ENCODE measurements at regions not wholly inside any gene's neighbourhood (a gene's known extent, or its start where the extent isn't known, plus 50 kb on each side); places are given as distances from the start of the nearest gene placed in this dataset.
"Not testable (repeated sequence)": the region's sequence is repeated elsewhere in the genome, so short reads cannot be mapped to it uniquely, and the experiment has no call there.

DNA sequence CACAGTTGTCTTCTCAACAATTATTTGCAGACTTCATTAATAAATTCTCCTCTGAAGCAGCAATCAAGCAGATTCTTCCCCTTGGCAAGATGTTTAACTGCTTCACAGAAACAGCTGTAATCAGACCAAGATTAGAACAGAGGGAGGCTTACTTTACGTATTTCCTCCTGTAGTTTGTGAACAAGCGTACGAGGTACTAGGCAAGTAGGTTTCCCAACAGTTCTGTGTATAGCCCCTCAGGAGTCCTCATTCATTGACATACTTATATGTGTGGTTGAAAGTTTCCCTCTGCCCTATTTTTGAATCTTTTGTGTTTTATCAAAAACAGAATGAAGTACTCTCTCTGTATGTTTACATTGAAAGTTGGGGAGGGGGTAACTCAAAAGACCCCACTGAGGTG lies 128.0 kb downstream of the SPATA31D1 start:
- DNase-seq (ENCODE audit: low read depth), result no peak

DNA sequence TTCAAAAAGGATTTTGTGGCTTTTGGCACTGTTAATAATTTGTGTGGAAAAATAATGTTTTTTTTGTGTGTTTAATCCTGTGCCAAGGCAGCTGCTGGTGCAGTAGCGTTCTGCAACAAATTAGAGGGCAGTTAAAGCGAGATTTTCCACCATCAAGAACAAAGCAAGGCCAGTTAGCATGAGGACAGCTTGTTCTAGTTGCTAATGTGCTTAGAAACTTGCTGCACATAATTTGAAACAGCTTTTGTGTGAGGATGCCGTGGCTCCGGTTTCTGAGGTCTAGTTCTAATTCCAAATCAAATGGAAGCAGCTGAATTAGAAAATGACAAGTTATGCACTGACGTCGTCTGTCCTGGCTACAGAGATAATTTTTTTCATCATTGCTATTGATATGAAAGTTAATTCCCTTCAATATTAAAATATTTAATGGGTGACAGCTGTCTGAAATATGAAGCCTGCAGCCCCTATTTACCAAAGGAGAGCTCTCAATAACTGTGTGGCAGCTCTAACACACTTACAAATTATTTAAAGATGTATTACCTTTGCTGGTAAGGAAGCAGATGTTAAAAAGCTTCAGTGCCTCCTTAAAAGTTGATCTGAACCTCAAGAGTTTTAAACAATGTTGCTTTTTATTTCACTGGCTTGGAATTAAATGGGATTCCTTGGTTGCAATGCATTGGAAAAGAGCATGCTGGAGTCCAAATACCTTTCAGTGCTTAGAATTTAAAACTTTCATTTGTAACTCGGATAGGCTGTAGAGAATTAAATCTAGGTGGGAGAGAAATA lies 128.6 kb downstream of the SPATA31D1 start:
- DNase-seq (ENCODE audit: low read depth), result peak; percentile 46

DNA sequence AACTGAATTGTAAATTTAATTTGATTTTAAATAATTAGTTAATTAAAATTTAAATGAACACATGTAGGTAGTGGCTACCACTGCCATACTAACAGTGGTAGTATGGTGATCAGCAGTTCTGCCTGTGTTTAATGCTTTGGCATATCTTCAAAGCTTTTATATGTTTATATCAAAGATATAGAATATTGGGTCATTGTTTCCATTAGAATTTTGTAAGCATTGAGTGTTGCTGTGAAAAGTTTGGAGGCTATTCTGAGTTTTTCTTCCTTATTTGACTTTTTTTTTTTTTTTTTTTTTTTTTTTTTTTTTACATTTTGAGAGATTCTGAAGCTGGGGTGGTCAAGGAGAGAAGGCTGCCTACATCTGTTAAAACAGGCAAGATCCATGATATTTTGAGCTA lies 134.2 kb downstream of the SPATA31D1 start:
- no peak for DNase-seq (ENCODE audit: low read depth)

DNA sequence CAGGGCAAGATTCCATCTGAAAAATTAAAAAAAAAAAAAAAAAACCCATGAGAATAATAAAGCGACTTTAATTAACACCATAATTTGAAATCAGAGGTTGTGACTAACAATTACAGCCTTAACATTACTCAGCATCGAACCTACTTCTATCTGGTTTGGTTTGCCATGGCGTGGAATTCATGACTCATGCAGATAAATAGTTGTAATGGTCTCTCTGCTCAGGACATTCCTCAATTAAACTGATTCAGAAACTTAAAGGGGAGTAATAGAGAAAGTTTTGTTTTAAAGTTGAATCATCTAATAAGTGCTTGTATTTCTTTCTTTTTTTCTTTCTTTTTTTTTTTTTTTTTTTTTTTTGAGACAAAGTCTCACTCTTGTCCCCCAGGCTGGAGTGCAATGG lies 135.5 kb downstream of the SPATA31D1 start:
- DNase-seq (ENCODE audit: low read depth), result peak; percentile 94

GRCh38 chr9:82126256-82126655 lies 137.7 kb downstream of the SPATA31D1 start:
- DNase-seq (ENCODE audit: low read depth), result no peak

DNA sequence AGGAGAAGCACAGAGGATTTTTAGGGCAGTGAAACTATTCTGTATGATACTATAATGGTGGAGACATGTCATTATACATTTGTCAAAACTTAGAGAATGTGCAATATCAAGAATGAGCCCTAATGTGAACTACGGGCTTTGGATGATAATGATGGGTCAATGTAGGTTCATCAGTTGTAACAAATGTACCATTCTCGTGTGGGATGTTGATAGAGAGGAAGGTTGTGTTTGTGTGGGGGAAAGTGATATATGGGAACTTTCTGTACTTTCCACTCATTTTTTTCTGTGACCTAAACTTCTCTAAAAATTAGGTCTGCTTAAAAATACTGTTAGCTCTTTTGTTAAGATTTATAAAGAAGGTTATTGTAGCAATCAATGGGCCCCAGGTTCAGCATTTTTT lies 138.9 kb downstream of the SPATA31D1 start:
- DNase-seq (ENCODE audit: low read depth), result no peak

DNA sequence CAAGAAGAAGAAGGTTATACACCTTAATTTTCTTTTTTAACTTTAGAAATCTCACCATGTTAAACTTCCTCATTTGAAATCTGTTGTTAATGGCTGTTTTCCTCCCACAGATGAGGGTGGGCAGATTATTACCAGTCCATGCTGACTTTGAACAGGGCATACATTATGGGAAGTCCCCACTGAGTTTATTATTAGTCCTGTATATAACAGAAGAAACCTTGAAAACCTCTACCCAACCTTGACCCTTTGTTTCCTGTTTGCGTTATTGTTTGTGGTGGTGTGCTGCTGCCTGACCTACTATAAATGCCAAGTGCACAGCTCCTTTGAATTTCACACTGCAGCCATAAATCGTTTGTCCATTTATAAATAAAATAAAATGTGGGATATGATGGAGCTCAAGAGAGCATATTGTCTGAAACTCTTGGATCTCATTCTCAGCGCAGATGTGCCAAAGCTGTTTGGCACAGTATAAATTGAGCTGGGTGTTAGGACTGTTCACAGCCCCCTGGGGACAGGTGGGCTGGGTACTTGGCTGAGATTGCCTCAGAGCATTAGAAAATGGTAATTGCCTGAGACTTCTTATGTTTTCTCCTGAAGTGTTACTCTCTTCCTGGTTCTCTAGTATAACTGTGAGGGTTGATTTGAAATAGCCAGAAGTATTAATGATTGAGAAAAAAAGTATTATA lies 139.6 kb downstream of the SPATA31D1 start:
- no peak for DNase-seq (ENCODE audit: low read depth)

- DNase-seq (ENCODE audit: low read depth), result no peak
Observed at GRCh38 chr9:82129708-82130107, 141.1 kb downstream of the SPATA31D1 start.

- peak; percentile 90 for DNase-seq (ENCODE audit: low read depth)
Observed at GRCh38 chr9:82130331-82131042, 141.9 kb downstream of the SPATA31D1 start.

- no peak for DNase-seq (ENCODE audit: low read depth)
Observed at GRCh38 chr9:82131072-82131471, 142.5 kb downstream of the SPATA31D1 start.

GRCh38 chr9:82132024-82132423 lies 143.5 kb downstream of the SPATA31D1 start:
- DNase-seq (ENCODE audit: low read depth), result no peak

GRCh38 chr9:82134010-82134409 lies 145.4 kb downstream of the SPATA31D1 start:
- peak; percentile 31 for DNase-seq (ENCODE audit: low read depth)

DNA sequence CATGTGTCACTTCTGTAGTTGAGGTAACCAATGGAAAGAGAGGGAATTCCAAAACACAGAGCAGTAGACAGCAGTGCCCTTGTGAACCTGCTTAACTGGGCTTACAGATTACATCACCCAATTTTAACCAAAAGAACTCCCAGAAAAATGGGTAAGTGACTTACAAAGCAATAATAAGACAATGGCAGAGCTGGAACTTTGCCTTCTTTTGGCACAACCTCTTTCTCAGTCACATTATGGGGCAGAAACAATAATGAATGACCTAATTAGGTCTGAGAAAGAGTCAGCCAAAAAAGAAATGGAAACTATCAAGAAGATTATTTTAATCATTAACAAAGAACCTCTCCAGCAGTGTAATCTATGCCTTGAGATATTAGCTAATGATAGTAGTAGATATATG lies 146.5 kb downstream of the SPATA31D1 start:
- peak; percentile 51 for DNase-seq (ENCODE audit: low read depth)

DNA sequence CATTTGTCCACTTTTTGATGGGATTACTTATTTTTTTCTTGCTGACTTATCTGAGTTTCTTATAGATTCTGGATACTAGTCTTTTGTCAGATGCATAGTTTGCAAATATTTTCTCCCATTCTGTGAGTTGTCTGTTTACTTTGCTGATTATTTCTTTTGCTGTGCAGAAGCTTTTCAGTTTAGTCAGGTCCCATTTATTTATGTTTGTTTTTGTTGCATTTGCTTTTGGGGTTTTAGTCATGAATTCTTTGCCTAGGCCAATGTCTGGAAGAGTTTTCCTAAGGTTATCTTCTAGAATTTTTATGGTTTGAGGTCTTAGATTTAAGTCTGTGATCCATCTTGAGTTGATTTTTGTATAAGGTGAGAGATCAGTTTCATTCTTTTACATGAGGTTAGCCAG lies 149.5 kb downstream of the SPATA31D1 start:
- not testable (repeated sequence) for DNase-seq (ENCODE audit: low read depth)

DNA sequence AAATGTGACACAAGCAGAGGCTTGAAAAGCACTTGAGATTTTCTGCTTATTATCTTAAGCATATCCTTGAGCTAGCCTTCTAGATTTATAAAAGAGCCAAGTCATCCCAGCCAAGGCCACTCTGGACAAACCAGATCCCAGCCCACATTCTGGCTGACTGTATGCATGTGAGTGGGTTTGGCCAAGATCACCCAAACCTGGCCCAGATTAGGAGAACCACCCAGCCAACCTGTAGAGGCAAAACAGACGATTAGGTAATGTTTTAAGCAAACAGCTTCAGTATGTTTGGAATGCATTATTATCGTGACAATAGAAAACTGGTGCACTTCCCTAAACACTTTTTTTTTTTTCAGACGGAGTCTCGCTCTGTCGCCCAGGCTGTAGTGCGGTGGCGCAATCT lies 151.9 kb downstream of the SPATA31D1 start:
- DNase-seq (ENCODE audit: low read depth), result no peak

DNA sequence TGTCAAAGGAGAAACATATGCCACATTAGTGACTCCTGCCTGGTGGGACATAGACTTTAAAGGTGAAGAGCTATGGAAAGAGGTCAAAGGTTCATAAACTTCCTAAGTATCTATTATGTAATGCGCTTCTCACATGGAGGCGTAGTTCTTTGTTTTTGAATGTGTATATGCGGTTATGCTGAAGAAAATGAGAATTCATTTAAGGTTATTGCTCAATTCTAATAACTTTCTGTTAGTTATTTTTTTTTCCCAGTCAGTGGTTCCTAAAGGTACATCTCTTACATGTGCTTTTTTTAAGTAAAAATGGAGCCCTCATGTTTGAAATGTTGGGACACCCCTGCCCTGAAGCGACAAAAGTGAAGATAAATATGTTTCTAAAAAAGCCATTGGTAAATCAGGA lies 156.2 kb downstream of the SPATA31D1 start:
- DNase-seq (ENCODE audit: low read depth), result no peak

DNA sequence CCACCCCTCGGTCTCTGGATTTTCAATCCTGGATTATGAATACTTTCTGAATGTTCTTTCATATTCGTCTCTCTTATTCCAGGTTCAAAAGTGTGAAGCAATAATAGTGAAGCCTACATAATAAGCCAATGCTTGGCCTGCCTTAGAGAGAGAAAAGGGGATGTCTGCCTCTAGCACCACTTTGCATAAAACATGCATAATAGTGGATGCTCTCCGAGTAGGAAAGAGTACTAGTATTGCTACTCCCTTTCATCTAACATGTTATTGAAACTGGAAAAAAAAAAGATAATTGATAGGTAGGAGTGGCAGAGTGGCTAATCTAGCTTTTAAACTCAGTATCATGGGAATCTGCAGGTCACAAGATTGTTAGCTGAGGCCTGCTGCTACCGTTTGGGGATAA lies 158.1 kb downstream of the SPATA31D1 start:
- no peak for DNase-seq (ENCODE audit: low read depth)

DNA sequence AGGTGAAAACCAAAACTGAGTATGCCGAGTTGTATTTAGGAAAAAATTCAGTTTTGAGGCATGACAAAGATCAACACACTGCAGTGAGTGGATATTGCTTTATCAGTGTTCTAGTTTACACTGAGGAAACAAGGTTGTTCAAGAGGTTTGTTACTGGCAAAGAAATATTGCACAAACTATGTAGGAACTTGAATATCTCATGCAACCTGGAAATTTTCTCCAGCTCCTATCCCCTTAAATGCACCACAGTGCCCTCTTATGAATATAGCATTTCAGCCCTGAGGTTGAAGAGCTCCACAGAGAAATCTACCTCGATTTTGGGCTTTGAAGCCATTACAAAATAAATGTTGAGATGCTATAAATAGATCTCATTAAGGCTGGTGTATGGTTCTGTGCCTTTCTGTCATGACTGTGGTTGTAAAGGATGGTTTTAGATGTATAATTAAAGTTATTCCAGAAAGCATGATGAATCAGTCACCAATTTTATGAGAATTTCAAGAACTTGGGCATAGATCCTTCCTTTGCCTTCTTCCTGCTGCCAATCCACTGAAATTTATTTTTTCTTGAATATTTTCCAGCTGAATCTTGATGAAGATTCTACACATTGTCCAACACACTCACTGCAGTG lies 159.3 kb downstream of the SPATA31D1 start:
- peak; percentile 50 for DNase-seq (ENCODE audit: low read depth)

- peak; percentile 66 for DNase-seq (ENCODE audit: low read depth)
Observed at GRCh38 chr9:82148426-82148810, 159.8 kb downstream of the SPATA31D1 start.

GRCh38 chr9:82148901-82149461 lies 160.4 kb downstream of the SPATA31D1 start:
- DNase-seq (ENCODE audit: low read depth), result no peak

DNA sequence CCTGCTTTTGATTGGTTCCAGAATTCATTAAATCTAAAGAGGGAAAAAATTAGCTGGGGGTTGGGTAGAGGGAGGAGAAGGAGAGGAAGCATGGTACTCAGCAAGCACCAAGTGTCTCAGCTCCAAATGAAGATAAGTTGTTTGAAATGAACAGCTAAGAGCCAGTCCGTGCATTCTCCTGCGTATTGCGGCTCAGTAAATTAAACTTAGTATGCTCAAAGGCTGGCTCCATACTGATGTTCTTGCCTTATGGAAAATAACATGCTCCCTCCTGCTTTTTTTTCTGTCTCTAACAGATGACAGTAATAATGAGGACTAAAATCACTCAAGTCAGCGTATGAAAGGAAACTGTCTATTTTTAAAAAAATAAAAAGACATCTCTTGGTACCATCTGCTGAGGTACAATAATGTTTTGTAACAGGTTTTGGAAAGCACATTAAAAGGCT lies 161.0 kb downstream of the SPATA31D1 start:
- DNase-seq (ENCODE audit: low read depth), result no peak

- DNase-seq (ENCODE audit: low read depth), result peak; percentile 95
Observed at GRCh38 chr9:82152181-82152580, 163.6 kb downstream of the SPATA31D1 start.

Data from renal cortical epithelial cell (primary cell).